HG02588 (cell line): ENCODE measurements at regions not wholly inside any gene's neighbourhood (a gene's known extent, or its start where the extent isn't known, plus 50 kb on each side); places are given as distances from the start of the nearest gene placed in this dataset.

Experiments
- ATAC-seq: cut with Tn5 transposase; IDR thresholded peaks from one replicate; pipeline ENCODE4 v1.9.1; 2021; ENCODE audit warnings: mild to moderate bottlenecking, moderate library complexity; ENCODE audit not compliant: unreplicated experiment

DNA sequence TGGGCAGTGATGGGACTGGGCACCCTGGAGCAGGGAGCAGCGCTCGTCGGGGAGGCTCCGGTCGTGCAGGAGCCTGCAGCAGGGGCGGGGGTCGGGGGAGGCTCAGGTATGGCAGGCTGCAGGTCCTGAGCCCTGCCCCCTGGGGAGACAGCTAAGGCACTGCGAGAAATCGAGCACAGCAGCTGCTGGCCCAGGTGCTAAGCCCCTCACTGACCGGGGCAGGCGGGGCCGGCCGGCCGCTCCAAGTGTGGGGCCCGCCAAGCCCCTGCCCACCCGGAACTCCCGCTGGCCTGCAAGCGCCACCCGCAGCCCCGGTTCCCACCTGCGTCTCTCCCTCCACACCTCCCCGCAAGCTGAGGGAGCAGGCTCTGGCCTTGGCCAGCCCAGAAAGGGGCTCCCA lies 326.8 kb upstream of the TMTC1 start:
- no peak for ATAC-seq

DNA sequence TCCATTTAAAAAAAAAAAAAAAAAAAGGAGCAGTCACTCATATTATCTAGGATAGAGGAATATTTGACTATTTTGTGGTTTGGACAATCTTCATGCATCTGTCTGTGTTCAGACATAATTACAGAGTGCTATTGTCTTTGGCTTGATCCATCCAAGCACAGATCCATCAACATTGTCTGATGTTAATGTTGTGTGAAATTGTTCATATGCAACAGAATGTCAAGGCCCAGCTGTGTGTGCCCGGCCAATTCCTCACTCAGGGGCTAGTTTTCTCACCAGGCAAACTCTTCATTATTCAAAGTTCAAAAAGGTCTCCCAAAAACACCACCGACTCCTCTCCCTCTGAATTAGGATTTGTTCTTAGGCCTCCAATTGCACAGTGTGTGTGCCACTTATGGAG lies 324.9 kb upstream of the TMTC1 start:
- no peak for ATAC-seq

- no peak for ATAC-seq
Measured at GRCh38 chr12:30106204-30106965, 322.6 kb upstream of the TMTC1 start.

- ATAC-seq = no peak
Measured at GRCh38 chr12:30105505-30105904, 321.8 kb upstream of the TMTC1 start.

DNA sequence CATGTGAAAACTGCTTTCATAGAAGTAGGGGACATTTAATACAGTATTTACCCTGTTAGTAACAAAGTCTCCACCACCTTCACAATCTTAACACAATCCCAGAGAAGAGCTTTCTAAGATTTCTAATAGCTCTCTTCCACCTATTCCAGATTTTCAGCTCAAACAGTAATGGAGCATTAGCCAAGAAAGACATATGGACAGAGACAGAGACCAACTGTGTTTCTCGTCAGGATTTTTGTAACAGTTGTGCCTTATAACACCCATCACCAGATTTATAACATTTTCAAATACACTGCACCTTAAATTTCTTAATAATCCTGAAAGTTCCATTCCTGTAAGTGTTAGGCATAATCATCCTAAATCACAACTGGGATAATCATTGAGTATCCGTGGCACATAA lies 321.2 kb upstream of the TMTC1 start:
- ATAC-seq = no peak

DNA sequence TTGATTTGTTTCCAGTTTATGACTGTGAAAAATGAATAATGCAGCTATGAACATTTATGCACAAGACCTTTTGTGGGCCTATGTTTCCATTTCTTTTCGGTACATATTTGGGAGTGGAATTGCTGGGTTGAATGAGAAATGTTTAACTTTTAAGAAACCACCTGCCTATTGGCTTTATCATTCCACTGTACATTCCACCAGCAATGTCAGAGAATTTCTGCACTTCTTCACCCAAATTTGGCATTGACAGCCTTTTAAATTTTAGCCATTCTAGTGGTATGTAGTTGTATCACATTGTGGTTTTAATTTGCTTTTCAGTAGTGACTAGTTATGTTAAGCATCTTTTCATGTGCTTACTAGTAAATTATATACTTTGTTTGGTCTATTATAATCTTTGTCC lies 317.0 kb upstream of the TMTC1 start:
- ATAC-seq = no peak

- no peak for ATAC-seq
Measured at GRCh38 chr12:30098677-30099076, 314.9 kb upstream of the TMTC1 start.

DNA sequence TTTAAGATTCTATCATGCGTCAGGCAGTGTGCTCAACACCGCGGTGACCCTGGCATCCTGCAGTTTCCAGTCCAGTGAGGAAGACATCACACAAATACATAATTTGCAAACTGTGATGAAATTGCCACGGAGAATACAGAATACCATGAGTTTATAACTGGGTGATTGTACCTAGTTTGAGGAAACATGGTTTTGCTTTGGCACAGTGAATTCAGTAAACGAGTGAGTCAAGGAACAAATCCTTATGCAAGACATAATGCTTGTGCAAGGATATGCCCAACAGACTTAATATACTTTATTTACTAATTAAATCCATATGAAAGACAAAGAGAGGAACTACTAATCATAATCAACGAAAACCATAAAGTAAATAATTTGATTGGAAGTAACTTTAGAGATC lies 311.8 kb upstream of the TMTC1 start:
- ATAC-seq = no peak

DNA sequence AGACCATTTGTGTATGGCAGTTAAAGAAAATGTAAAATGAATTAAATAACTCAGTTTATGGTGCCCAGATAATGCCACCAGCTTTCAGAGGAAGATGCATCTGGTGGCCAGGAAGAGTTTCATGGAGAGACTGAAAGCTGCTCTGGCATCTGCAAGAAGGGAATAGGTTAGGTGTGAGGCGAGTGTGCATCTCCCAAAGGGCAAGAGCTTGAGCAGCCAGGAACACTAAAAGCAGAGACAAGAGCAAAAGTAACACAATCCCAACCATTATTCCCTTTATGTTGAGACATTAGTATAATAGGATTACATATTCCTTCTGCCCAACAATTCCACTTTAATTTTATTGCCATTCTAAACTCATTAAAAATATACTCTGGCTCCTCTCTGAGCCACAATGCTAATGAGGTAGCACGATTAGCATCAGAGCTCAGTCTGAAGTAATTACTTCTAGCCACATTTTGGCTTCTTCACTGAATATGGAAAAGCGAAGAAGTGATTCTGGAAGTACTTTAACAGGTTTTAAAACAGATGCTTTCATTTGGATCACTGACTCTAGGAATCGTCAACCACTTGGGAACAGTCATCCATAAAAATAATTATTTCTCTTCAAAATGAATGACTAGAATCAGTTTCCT lies 309.4 kb upstream of the TMTC1 start:
- ATAC-seq = no peak

- ATAC-seq = no peak
Measured at GRCh38 chr12:30090258-30090657, 306.5 kb upstream of the TMTC1 start.

- ATAC-seq = no peak
Measured at GRCh38 chr12:30088259-30088995, 304.7 kb upstream of the TMTC1 start.

GRCh38 chr12:30082381-30082780 lies 298.6 kb upstream of the TMTC1 start:
- no peak for ATAC-seq

DNA sequence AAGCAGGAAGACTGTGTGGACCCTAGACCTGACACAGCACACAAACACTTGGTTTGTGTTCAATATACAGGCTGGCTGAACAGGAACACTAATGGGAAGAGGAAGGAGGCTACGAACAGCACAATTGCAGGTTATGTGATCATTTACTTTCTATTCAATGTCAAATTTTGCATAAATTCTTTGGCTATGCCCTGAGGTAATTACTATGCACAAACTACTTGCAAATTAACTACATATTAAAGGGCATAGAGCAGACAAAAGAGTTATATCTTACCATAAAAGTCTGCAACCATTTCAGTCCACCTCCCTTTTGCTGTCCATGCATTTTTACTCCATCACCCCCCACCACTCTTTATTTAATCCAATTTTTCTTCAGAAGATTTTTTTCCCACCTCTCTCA lies 291.2 kb upstream of the TMTC1 start:
- no peak for ATAC-seq

- no peak for ATAC-seq
Measured at GRCh38 chr12:30072824-30073223, 289.1 kb upstream of the TMTC1 start.

GRCh38 chr12:30067146-30067545 lies 283.4 kb upstream of the TMTC1 start:
- ATAC-seq = no peak

DNA sequence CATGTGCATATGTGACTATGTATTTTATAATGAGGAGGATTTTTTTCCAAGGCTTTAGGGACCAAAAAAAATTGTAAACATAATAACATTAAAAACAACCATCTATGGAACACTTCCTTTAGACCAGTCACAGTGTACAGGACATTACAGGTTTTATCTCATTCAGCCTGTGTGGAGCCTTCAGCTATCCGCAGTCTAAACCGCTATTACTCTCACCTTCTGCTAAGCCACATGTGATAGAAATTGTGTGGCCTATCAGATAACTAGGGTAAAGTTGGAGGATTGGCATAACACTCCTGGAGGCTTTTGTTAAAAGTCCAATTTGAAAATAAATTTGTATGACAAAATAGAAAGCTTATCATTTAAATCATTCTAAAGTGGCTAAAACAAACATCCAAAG lies 281.2 kb upstream of the TMTC1 start:
- no peak for ATAC-seq

DNA sequence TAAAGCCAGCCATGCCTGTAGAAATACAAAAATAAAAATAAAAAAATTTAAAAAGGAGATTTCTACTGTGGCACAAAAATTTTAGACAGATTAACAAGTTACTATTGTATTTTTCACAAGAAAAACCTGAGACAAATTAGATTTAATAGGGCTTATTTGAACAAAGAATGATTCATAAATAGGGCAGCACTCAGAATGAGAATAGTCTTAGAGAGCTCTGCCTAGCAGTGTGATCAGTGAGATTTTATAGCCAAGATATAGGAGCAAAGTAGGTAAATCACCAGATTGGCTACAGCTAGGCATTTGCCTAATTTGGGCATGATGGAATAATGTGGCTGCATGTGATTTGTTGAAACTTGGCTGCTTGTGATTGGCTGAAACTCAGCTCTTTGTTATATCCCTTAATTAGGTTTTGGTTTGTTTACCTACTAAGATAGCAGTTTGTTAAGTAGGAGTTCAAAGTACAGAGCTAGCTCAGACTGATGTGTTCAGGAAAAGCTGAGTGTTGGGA lies 279.7 kb upstream of the TMTC1 start:
- no peak for ATAC-seq

GRCh38 chr12:30048371-30048770 lies 264.6 kb upstream of the TMTC1 start:
- ATAC-seq = no peak

DNA sequence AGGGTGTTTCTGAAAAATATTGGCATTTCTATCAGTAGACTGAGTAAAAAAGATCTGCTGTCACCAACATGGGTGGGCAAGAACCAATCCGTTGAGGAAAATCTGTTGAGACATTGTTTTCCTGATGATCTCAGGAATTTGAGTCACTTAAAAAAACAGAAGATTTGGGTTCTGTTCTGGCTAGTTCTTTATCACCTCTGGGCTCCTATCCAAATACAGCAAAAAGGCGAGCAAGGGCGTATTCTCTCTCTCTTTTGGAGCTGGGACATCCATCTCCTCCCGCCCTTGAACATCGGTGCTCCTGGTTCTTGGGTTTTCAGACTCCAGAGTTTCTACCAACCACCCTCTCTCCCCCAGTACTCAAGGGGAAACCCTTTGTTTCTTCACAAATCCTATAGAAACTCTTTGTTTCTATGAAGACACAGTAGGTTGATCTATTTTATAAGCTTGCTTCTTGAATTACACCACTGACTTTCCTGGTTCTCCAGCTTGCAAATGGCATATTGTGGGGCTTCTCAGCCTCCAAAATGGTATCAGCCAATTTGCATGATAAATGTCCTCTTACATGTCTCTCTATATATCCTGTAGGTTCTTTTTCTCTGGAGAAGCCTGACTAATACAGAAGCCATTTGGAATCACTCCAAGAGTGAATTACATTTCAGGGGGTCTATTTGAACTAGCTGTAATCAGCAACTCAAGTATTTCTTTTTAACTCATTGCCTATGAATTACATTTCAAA lies 263.9 kb upstream of the TMTC1 start:
- ATAC-seq = no peak

DNA sequence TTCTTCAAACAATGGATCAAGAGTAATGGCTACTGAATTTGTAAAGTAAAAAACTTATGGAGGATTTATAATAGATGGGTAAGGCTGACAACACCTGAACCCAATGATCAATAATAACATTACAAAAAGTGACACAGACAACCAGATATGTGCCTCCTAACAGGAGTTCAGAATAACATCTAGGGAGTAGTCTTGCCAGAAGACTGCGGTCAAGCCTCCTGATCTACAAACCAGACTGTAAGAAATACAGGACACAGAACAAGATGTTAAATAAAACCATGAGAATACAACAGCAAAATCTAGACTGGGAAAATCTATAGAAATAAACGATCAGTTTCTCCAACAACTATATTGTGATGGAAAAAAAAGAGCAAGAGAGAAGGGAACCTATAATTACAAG lies 262.6 kb upstream of the TMTC1 start:
- no peak for ATAC-seq

DNA sequence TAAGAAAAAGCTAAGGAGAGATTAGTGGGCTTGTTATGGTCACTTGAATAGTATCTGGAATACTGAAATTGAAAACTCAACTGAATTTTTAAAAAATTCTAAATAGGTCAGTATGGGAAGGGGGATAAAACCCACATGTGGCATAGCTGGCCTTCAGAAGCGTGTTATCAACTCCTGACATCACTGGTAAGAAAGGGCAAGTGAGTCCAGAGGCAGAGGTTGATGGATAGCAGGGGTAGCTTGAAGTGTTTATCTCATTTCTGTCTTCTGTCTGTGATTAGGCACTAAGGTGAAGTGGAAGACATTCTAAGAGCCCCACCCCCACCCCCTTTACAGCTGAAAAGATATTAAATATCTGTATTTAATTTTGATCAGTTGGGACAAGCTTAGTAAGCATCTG lies 261.4 kb upstream of the TMTC1 start:
- no peak for ATAC-seq
